Activated CD4-positive, CD25-positive, alpha-beta regulatory T cell treated with anti-CD3 and anti-CD28 coated beads, Interleukin-2, amount 50 U/mL, for 24 hours (primary cell): ENCODE measurements at regions not wholly inside any gene's neighbourhood (a gene's known extent, or its start where the extent isn't known, plus 50 kb on each side); places are given as distances from the start of the nearest gene placed in this dataset.
"Not testable (repeated sequence)": the region's sequence is repeated elsewhere in the genome, so short reads cannot be mapped to it uniquely, and the experiment has no call there.

ENCODE experiments used
- ATAC-seq, 2 donors: fragments of 150-1000 bp; cut with Tn5 transposase; one replicate each; pipeline ENCODE4 v1.10.0; 2021; ENCODE audit warnings: mild to moderate bottlenecking in 1 of 2, moderate library complexity in 1 of 2

DNA sequence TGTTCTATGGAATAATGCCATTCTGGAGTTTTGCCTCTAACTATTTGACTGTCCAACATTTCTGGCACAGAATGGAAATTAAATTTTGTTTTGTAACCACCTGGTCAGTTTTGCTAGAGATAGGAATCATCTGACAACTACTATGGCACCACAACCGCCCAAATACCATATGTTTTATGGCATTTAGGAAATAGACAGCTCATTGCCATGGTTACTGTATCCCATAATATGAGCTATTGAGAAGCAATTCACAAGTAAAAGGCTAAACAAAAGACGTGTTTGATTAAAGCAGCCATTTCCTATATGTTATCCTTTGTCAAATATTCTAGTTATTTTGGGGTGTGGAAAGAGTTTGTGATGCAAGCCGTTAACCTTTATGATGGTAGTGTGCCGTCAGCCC lies 1105.3 kb upstream of the LCORL start:
- no peak for ATAC-seq

DNA sequence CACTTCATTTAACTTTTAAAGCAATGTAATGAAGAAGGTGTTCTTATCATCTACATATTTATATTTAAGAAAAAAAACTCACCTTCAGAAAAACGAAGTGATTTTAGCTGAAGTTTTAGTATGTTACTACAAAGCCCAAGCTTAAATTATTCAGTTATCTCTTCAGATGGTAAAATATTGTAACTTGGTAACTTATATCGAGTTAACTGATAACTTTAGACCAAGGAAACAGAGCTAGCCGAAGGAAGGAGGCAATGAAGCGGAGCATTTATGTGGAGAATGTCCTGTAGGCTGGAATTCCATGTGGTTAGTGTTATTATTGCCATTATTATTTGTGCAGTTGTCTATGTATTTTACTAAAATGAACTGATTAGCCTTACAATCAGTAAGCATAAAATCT lies 1102.1 kb upstream of the LCORL start:
- no peak for ATAC-seq

DNA sequence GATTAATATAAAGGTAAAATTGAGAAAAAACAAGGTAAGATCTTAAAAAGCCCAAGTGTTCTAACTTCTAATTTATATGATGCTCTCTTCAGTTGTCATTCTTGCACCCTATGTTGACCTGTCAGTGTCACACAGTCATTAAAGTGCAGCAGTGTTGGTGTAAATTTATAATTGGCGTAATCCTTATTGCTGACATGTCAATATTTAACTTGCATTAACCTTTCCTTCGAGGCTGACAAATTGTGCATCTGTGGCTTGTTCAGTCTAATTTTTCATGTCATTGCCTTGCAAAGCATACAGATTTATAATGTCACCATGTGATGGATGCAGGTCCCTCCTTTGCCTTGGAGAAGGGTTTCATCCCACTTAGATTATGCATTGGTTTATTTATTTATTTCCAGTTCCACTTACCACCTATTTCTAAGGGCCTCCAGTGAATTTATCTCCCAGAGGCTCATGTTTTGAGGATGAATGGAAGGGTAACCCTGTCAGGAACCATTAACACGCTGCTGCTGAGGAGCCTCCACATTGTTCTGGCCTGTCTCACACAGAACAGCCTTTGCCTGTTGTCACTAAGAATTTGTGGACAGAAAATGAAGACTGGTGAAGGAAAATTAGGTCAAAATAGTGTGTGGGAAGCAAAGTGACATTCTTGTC lies 1098.5 kb upstream of the LCORL start:
- no peak for ATAC-seq

DNA sequence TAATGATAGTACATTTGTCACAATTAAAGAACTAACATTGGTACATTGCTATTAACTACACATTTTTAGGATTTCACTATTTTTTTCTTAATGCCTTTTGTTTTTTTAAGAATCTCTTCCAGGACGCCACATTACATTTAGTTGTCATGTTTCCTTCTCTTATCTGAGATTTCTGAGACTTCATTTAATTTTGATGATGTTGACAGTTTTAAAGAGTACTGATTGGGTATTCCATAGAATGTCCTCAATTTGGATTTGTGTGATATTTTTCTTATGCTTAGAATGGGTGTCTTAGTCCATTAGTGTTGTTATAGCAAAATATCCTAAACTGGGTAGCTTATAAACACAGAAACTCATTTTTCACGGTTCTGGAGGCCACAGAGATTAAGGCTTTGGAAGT lies 1095.5 kb upstream of the LCORL start:
- no peak for ATAC-seq

DNA sequence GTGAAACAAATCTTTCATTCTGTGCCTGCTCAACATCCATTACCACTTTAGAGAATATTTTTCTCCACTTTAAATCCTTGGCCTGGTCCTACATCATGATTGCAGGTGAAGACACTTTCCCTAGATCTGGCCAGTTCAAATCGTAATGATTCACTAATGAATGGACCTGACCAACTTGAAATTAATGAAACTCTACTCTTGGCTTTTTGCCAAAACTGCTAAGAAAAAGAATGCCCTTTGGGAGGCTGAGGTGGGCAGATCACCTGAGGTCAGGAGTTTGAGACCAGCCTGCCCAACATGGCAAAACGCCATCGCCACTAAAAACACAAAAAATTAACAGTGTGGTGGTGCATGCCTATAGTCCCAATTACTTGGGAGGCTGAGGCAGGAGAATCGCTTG lies 1082.6 kb upstream of the LCORL start:
- ATAC-seq = no peak

DNA sequence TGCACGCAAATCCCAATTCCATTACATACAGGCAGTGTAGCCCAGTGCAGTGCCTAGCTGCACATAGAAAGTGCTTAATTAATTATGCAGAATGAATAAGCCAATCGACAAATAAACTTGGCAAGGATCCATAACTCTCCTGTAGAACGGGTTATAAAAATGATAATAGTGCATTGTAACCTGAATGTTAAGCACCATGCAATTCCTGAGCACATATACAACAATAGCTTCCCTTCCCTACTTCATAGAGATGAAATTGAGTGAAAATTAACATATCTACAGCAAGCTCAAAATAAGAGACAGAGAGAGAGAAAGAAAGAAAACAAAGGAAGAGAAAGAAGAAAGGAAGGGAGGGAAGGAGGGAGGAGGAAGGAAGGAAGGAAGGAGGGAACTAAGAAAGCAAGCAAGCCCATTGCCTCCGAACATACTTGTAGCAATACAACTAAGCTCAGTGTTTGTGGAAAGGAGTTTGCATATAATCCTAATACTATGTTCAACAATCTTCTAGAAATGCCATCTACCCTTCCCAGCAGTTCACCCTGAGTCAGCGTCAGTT lies 1074.0 kb upstream of the LCORL start:
- ATAC-seq = no peak

DNA sequence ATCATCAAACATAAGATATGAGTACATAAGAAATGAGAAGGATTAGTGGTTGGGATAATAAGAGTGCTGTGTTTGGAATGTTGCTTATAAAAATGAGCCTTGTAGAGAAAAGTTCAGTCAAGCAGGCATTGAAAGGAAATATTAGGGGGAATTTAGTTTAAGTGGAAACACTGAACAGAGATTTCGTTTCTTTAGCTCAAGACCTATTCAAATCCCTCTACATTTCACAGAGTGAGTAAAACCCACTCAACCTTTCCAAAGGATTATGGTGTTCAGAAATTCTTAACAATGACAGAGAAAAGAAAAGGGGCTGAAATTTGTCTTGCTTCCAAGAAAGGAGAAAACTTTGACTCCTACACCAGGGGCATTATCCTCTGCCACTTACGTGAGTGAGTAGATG lies 1072.4 kb upstream of the LCORL start:
- ATAC-seq = no peak

DNA sequence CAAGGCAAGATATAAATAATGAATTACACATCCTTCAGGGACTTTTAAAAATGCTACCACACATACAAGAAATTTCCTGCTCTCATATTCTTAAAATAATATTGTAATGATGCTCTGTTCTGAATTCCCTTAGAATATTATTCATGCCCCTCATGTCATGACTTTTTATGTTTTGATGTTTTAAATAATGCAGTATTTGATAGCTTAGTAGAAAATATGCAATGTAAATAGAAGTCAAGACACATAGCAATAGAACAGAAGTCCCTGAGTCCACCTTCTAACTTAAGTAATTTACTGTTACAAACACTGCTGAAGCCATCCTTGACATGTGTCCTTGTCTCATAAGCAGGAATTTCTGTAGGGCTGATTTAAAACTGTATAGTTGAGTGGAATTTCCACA lies 1071.2 kb upstream of the LCORL start:
- no peak for ATAC-seq

DNA sequence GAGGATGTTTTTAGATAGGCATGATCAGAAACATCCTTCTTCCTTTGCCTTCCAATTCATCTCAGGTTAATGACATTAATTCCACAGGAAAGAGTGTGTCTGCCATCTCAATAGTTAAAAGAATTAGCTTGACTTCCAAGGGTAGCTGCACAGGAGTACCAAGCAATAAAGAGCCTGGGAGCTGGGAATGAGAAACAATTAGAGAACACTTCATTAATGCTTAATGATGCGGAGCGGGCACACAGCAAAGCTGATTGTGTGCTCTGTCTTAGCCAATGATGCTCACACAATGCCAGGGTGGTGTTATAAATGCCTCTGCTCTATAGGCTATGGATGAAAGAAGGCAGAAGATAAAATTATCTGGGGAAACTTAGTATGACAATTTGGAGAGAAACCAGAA lies 1052.5 kb upstream of the LCORL start:
- no peak for ATAC-seq

DNA sequence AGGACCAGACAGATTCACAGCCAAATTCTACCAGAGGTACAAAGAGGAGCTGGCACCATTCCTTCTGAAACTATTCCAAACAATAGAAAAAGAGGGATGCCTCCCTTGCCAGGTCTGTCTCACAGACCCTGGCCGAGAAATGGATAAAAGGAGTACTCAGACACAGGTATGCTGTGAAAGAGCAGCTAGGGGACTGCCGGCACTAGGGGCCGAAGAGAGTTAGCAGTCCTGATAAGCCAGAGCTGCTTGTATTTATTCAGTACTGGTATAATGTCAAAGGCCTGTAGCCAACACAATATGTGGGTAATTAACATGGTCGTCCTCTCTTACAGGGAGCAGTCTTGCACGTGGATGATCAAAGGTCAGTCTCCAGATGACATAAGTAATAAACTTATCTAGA lies 1042.1 kb upstream of the LCORL start:
- no peak for ATAC-seq

DNA sequence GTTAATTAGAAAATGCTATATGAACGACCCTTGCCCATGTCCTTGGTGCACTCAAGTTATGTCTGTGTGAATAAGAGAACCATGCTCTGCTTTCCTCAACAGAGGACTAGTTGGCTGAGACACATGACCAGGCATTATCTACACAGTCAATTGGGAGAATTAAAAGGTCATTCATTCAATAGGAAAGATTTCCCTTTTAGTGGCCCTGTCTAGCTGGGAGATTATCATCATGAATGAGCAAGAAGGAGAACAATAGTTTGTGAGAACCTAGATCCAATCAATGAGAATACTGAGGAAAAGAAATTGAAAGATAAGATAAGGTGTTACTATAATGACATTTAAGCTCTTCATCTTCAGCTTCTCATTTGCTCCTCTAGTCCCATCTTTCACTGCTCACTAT lies 1033.4 kb upstream of the LCORL start:
- no peak for ATAC-seq

DNA sequence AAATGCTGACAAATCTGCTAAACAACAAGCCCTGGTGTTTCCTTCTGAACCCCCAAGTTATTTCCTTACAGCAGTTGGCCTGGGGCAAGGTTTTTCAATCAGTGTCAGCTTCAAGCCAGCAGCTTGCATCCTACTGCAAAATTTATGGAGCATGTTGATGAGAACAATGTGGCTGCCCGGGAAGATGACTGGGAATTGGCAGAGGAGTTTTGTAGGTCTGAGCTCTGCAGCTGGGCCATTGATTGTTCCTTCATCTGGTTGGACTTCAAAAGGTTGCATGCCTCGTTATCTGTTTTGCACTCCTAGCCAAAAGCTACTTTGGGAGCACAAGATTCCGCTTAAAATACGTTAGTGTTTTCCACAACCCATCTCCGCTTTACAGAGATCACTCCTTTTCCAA lies 1030.3 kb upstream of the LCORL start:
- no peak for ATAC-seq

DNA sequence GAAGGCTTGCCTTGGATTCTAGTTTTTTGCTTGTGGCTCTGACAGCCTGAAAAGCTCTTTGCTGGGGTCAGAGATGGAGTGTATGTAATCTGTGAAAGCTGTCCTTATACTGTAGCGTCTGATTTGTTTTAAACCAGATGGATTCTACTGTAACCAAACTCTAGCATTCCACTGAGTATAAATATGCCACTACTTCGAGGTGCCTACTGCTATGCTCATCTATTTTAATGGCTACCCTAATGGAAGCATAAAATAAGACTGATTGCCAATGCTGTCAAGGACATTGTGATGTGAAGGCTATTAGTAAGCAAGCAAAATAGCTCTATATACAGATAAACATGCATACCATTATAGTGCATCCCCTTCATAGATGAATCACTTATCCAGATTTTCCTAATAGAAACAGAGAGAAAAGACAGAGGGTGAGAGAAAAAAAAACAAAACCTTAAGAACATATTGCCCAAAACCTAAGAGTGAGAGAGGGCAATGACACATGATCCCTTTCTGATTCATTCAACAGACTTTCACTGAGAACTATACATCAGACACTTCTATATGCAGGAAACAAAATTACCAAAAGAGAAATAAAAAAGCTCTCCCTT lies 1025.8 kb upstream of the LCORL start:
- no peak for ATAC-seq

DNA sequence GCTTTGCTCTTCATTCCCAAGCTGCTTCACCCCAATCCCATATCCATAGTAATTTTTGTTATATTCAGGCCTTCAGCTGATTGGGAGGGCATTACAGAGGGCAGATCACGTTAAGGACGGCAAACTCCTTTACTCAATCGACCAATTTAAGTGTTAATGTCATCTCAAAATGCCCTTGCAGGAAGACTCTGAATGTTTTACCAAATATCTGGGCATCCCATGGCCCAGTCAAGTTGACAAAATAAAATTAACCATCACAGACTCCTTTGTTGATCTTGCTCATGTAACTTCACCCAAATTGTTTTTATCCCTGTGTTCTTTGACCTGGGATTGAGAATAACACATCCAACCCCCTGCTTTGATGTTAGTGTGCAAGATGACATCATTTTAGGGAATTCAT lies 1018.3 kb upstream of the LCORL start:
- no peak for ATAC-seq

DNA sequence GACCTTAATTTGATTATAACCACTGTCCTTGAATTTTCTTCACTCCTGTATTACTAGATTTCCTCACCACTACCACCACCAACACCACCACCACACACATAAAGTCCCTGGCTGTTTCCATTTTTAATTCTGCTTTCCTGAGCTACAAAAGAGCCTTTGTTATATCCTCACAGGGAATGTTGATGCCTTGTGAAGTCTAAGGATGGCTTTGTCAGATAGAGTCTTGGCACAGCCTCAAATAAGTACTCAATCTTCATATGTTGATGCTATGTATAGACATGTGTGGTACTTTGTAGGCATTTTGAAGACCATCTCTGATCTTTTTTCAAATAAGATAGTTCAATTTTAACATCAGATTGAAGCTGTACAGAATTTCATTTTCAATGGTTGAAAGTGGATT lies 1016.7 kb upstream of the LCORL start:
- ATAC-seq = no peak

DNA sequence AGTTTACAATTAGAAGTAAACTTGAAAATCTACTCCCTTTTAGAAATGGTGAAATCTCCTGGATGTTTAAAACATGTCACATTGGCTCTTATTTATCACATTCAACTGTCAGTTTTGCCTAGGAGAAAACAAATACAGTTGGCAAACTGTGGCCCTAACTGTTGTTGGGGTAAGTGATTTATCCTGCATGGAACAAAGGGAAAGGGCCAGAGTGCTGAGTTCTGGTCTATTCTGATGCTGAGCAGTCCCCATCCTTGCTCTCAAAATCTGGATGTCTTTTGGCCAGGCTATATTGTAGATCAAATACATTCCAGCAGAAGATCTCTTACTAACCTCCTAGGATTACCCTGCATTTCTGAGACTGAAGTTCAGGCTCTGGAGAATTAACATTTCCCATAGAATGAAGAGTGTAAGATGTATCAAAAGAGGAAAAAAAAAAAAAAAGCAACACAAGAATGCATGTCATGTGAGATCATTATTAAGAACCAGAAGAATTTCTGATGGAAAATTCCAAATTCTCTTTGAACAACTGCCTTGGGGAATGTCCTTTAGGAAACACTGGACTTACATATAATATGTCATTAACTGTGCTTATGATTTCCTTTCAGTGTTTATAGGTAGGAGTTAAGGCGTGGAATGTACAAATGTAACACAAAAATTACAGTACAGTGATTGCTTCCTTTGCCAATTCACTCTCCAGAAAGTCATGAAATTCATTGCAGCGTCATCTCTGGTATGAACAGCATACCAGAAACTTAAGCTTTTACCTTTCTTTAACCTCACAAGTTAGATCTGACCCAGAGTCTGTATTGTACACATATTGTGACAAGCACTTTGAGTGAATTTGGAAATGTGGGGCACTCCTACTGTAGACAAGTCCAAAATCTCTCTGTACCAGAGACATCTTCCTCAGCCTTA lies 1012.5 kb upstream of the LCORL start:
- no peak for ATAC-seq

DNA sequence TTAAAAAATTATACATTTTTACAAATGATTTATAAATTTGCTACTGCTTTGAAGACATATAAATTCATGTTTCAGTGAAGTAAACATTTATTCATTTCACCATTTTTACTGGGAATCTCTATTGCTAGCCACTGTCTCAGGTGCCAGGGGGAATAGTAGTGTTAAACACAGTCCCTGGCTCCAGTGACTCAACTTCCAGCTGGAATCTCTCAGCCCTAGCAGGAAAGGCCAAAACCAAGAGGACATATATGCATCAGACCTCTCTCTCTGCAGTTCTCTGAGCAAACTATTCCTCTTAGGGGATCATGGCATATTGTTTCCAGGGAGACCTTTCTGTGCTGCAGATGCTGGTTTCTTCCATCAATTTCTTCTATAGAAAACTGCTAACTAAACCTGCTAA lies 1009.0 kb upstream of the LCORL start:
- ATAC-seq = no peak

DNA sequence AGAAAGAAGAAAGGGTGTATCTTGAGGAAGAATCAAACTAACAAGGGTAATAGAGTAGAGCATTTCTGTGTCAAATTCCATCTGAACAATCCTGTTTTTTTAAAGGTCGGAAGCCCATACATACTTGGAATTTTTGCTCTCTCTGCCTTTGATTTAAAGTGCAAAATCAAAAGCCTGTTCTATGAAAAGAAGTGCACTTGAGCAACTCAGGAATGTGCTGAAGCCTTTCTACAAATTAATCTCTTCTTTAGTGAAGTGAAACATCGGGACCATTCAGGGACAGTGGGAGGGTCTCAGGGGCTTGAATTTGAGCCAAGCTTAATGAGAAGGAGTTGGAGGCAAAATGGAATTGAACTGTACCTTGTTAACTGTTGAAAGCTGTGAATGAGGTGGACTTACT lies 1008.5 kb upstream of the LCORL start:
- no peak for ATAC-seq

DNA sequence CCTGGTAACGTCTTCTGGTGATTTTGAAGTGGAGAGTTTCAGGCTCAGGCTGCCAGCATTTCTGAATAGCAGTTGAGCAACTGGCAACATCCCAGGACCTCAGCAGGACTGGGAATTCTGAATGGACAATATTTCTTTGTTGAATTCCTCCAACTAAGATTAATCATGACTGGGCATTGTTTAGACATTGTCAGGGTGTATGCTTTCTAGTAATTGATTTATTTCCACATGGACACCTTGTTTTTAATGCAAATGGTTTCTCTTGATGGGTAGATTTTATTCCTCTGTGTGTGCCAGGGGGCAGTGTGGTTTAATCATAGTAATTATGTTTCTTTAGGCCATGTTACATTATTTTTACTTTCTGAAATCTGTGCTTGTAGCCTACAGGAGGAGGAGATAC lies 1004.7 kb upstream of the LCORL start:
- ATAC-seq = no peak

DNA sequence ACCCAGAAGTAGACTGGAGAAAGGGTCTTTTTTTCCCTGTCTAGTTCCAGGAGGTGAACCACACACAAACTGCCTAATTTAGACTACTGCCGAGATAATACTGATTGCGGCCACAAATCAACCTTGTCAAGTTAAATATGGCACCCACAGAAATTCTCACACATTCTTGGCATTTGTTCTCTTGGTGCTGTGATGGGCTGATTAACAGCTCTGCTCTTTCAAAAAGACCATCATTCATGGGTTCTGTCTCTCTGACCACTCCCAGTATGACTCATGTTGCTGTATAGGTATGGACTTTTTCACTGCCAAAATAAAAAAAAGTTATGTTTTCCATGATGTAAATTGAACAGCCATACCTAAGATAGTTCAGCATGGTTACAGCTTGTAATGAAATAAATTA lies 1003.5 kb upstream of the LCORL start:
- no peak for ATAC-seq

DNA sequence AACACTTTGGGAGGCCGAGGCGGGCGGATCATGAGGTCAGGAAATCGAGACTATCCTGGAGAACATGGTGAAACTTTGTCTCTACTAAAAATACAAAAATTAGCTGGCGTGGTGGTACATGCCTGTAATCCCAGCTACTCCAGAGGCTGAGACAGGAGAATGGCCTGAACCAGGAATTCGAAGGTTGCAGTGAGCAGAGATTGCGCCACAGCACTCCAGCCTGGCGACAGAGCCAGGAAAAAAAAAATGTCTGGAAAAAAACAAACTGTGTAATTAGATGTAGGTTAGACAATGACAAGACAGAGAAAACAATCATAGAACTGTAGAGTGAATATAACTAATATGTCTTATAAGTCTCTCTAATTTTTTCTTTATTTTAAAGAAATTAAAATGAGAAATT lies 1002.5 kb upstream of the LCORL start:
- ATAC-seq = no peak

DNA sequence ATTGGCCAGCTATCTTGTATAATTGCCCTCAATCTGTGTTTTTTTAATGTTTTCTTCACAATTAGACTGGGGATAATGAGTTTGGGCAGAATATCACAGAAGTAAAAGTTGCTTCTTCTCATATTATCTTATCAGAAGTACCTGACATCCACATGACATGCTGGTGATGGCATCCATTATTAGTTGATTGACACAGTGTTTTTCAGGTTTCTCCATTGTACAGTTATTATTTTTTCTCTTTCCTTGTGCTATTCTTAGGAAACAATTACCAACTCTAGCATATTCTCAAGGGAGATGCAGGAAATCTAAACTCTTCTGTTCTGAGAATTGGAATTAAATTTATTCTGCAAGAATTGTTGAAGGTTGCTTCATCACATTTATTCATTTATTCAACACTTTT lies 1000.1 kb upstream of the LCORL start:
- no peak for ATAC-seq

DNA sequence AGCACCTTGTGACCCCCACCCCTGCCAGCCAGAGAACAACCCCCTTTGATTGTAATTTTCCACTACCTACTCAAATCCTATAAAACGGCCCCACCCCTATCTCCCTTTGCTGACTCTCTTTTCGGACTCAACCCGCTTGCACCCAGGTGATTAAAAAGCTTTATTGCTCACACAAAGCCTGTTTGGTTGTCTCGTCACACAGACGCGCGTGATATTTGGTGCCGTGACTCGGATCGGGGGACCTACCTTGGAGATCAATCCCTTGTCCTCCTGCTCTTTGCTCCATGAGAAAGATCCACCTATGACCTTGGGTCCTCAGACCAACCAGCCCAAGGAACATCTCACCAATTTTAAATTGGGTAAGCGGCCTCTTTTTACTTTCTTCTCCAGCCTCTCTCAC lies 995.0 kb upstream of the LCORL start:
- ATAC-seq = not testable (repeated sequence)

DNA sequence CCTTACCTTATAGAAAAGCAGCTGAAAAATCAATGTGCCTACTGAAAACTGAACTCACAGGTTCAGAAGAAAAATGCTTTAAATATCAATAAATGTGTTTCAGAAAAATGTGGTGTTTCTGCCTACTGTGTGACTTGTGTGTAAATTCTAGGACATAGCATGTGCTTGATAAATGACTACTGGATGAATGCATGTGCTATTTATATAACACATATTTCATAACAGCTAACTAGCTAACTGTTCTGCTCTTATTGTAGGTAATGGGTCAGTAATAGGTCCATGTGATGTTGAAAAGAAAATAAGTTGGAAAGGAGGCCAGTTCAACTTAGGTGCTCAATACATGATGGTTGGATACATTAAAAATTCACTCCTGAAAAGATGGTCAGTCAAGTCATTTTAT lies 993.0 kb upstream of the LCORL start:
- ATAC-seq = no peak
